ENCODE measurements at regions not wholly inside any gene's neighbourhood (a gene's known extent, or its start where the extent isn't known, plus 50 kb on each side); places are given as distances from the start of the nearest gene placed in this dataset.
"Not testable (repeated sequence)": the region's sequence is repeated elsewhere in the genome, so short reads cannot be mapped to it uniquely, and the experiment has no call there.

- no peak overlapping the region for H3K4me3 ChIP-seq (replicated peaks; ENCODE audit: low read depth, low read length)
- TF ChIP-seq CTCF (IDR thresholded peaks at IDR 0.05; ENCODE audit: low read length, missing control alignments): no peak
- peak; percentile 13 for DNase-seq (ENCODE audit: low read depth)
Measured at GRCh38 chrX:13216139-13216538, 103.7 kb downstream of the ATXN3L start.

GRCh38 chrX:13215729-13216128, 104.1 kb downstream of the ATXN3L start:
- TF ChIP-seq CTCF (IDR thresholded peaks at IDR 0.05; ENCODE audit: low read length, missing control alignments): no peak
- H3K4me3 ChIP-seq (replicated peaks; ENCODE audit: low read depth, low read length): no peak overlapping the region
- peak; percentile 54 for DNase-seq (ENCODE audit: low read depth)

DNA sequence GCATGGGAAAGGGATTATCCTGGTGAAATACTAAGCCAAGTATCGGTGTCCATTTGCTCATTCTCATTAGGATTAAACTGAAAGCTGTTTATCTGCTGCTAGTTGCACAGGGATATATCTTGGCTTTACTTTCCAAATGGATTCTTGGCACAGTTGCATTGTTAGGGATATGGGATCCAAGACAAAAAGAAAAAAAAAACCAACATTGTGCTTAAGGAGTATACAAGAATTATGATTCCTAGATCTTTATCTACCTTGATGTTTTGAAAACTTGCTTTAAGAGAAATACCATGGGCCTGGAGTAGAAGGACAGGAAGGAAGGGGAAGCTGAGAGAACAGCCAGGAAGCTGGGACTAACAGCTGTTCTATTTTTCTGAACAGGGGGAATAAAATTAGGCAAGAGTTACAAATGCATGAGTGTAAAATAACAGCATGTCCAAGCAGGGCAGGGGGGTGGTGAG, 107.6 kb downstream of the ATXN3L start:
- no peak overlapping the region for H3K4me3 ChIP-seq (replicated peaks; ENCODE audit: low read depth, low read length)
- no peak for TF ChIP-seq CTCF (IDR thresholded peaks at IDR 0.05; ENCODE audit: low read length, missing control alignments)
- DNase-seq (ENCODE audit: low read depth): peak; percentile 67

DNA sequence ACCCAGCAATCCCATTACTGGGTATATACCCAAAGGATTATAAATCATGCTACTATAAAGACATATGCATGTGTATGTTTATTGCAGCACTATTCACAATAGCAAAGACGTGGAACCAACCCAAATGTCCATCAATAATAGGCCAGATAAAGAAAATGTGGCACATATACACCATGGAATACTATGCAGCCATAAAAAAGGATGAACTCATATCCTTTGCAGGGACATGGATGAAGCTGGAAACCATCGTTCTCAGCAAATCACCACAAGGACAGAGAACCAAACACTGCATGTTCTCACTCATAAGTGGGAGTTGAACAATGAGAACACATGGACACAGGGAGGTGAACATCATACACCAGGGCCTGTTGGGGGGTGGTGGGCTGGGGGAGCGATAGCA, 109.7 kb downstream of the ATXN3L start:
- H3K4me3 ChIP-seq (replicated peaks; ENCODE audit: low read depth, low read length); DNase-seq (ENCODE audit: low read depth): not testable (repeated sequence)

DNA sequence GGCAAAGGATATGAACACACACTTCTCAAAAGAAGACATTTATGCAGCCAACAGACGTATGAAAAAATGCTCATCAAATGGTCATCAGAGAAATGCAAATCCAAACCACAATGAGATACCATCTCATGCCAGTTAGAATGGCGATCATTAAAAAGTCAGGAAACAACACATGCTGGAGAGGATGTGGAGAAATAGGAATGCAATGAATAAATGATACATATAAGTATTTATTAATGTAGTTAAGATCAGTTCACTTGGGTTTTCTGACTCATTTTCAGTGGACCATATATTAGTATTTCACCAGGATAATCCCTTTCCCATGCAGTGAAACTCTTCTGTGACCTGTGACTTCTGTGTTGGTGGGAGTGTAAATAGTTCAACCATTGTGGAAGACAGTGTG, 110.1 kb downstream of the ATXN3L start:
- not testable (repeated sequence) for H3K4me3 ChIP-seq (replicated peaks; ENCODE audit: low read depth, low read length); DNase-seq (ENCODE audit: low read depth)

- H3K4me3 ChIP-seq (replicated peaks; ENCODE audit: low read depth, low read length): no peak overlapping the region
- no peak for TF ChIP-seq CTCF (IDR thresholded peaks at IDR 0.05; ENCODE audit: low read length, missing control alignments)
- no peak for DNase-seq (ENCODE audit: low read depth)
Measured at GRCh38 chrX:13208281-13208935, 111.4 kb downstream of the ATXN3L start.

DNA sequence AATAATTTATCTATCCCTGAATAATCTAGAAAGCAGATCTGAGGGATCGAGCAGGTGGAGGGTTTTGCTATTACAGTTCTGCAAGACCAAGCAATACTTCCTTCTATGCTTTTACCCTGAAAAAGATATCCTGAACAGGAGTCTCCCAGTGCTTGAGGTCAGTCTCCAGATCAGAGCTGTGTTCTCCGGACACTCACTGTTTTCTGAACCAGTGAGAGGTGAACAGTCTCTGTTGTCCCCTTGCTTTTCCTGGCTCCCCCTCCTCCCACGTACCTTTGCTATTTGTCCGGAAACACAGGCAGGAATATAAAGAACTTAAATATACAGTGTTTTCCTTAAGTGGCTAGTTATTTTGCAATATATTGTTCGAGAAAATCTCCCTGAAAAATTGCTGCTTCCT, 116.6 kb downstream of the ATXN3L start:
- TF ChIP-seq CTCF (IDR thresholded peaks at IDR 0.05; ENCODE audit: low read length, missing control alignments): no peak
- DNase-seq (ENCODE audit: low read depth): no peak
- no peak overlapping the region for H3K4me3 ChIP-seq (replicated peaks; ENCODE audit: low read depth, low read length)

DNA sequence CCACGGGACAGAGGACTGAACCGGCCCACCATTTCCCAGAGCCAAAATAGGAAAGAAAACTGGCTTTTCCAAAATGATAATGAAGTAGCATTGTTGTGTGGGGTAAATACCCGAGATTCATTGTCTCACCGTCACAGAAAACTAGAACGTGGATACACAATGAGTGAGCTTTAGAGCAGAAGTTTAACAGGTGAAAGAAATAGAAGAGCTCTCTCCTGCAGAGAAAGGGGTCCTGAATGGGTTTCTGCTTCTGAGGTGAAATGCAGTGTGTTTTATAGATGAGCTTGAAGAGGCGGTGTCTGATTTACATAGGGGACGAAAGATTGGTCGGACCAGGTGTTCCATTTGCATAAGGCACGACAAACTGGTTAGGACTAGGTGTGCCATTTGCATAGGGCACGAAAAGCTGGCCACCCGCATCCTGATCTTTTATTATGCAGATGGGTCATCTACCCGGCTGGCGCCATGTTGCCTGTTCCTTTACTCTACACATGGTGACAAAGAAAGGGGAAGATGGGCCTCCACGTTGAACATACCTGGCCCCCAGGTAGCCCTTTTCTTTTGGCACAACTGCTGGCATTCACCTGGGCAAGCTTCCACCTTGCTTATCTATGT, 118.1 kb downstream of the ATXN3L start:
- no peak for TF ChIP-seq CTCF (IDR thresholded peaks at IDR 0.05; ENCODE audit: low read length, missing control alignments)
- H3K4me3 ChIP-seq (replicated peaks; ENCODE audit: low read depth, low read length): no peak overlapping the region
- no peak for DNase-seq (ENCODE audit: low read depth)

Data from fibroblast of pulmonary artery (primary cell).